ENCODE measurements at regions not wholly inside any gene's neighbourhood (a gene's known extent, or its start where the extent isn't known, plus 50 kb on each side); places are given as distances from the start of the nearest gene placed in this dataset.

DNA sequence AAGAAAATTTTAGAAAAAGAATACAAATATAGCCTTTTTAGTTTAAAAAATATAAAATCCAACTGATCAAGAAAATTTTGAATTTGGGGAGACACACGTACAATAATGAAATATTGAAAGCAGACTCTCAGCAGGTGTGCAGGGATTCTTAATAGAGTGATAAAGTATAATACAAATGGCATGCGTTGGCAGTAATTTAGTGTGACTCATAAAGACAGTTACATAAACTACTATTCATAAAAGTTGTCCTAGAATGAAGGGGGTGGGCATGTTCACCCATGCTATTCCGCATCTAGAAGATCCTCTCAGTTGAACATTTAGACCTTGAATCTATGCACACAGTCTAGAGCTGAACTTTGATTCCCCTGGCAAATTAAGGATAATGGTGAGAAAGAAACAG is 200.4 kb upstream of the AVPR1A start:
- no peak for TF ChIP-seq FOXM1 (IDR thresholded peaks at IDR 0.05; ENCODE audit: borderline replicate concordance)
- TF ChIP-seq SP1 (IDR thresholded peaks at IDR 0.05): no peak
- TF ChIP-seq SUZ12 (IDR thresholded peaks at IDR 0.05): no peak
- TF ChIP-seq FOXK2 (IDR thresholded peaks at IDR 0.05): no peak
- TF ChIP-seq NFRKB (IDR thresholded peaks at IDR 0.05): no peak
- TF ChIP-seq ZNF384 (IDR thresholded peaks at IDR 0.05): no peak
- no peak for TF ChIP-seq TARDBP (IDR thresholded peaks at IDR 0.05)
- TF ChIP-seq LEF1 (IDR thresholded peaks at IDR 0.05; ENCODE audit: borderline replicate concordance): no peak
- TF ChIP-seq ARNT (IDR thresholded peaks at IDR 0.05): no peak
- no peak for TF ChIP-seq PKNOX1 (IDR thresholded peaks at IDR 0.05)
- no peak for TF ChIP-seq HDGF (IDR thresholded peaks at IDR 0.05; ENCODE audit: borderline replicate concordance)
- no peak for TF ChIP-seq L3MBTL2 (conservative IDR thresholded peaks at IDR 0.05)
- TF ChIP-seq ELF4 (IDR thresholded peaks at IDR 0.05): no peak
